GM23338 (cell line): ENCODE measurements at regions not wholly inside any gene's neighbourhood (a gene's known extent, or its start where the extent isn't known, plus 50 kb on each side); places are given as distances from the start of the nearest gene placed in this dataset.

Experiments used
- ATAC-seq: fragments of 200-7000 bp; cut with Tn5 transposase; 3 replicates; pipeline ENCODE4 v1.9.1; 2020
- DNase-seq: peaks from one replicate; pipeline ENCODE4 v3.0.0-alpha.2; 2015; ENCODE audit warnings: low spot score
- H2AFZ ChIP-seq: fragments of 200-600 bp; sonication (generic); 2 replicates; pipeline ENCODE4 v1.8.0; 2016; ENCODE audit warnings: antibody characterized with exemption, mild to moderate bottlenecking, moderate library complexity
- H3F3A ChIP-seq: fragments of 200-600 bp; sonication (generic); replicated peaks from 2 replicates; pipeline ENCODE4 v1.8.0; 2017; ENCODE audit warnings: antibody characterized with exemption, mixed run types, low read depth
- H3K27ac ChIP-seq: fragments of 200-600 bp; sonication (generic); 2 replicates; pipeline ENCODE4 v1.6.1; 2016; ENCODE audit warnings: low read depth
- H3K27me3 ChIP-seq: fragments of 200-600 bp; sonication (generic); 2 replicates; pipeline ENCODE4 v1.8.0; 2016; ENCODE audit warnings: mild to moderate bottlenecking, mixed run types, moderate library complexity; ENCODE audit not compliant: insufficient read depth
- H3K36me3 ChIP-seq: fragments of 200-600 bp; sonication (generic); 2 replicates; pipeline ENCODE4 v1.8.0; 2016; ENCODE audit warnings: mild to moderate bottlenecking; ENCODE audit not compliant: insufficient read depth
- H3K4me1 ChIP-seq: fragments of 200-600 bp; sonication (generic); 2 replicates; pipeline ENCODE4 v1.8.0; 2016; ENCODE audit warnings: mild to moderate bottlenecking, moderate library complexity; ENCODE audit not compliant: insufficient read depth
- H3K4me2 ChIP-seq: fragments of 200-600 bp; sonication (generic); 2 replicates; pipeline ENCODE4 v1.7.1; 2017; ENCODE audit warnings: mixed run types
- H3K4me3 ChIP-seq: fragments of 200-600 bp; sonication (generic); 2 replicates; pipeline ENCODE4 v1.6.1; 2016; ENCODE audit warnings: mixed run types
- H3K79me2 ChIP-seq: fragments of 200-600 bp; sonication (generic); replicated peaks from 2 replicates; pipeline ENCODE4 v1.8.0; 2017; ENCODE audit warnings: mild to moderate bottlenecking; ENCODE audit not compliant: insufficient read depth
- H3K9me2 ChIP-seq: fragments of 200-600 bp; sonication (generic); 2 replicates; pipeline ENCODE4 v1.8.0; 2017; ENCODE audit not compliant: insufficient read depth
- H4K20me1 ChIP-seq: fragments of 200-600 bp; sonication (generic); replicated peaks from 2 replicates; pipeline ENCODE4 v1.8.0; 2017; ENCODE audit warnings: mild to moderate bottlenecking; ENCODE audit not compliant: insufficient read depth
- H3K27ac Mint-ChIP-seq: 2 replicates; pipeline ENCODE4 v1.8.0; 2020; ENCODE audit warnings: inconsistent platforms, mild to moderate bottlenecking, moderate library complexity, mixed read lengths
- H3K27me3 Mint-ChIP-seq: 3 replicates; pipeline ENCODE4 v1.8.0; 2022; ENCODE audit warnings: low read depth, mild to moderate bottlenecking, moderate library complexity, mixed read lengths, inconsistent platforms; ENCODE audit not compliant: insufficient read depth, poor library complexity
- H3K36me3 Mint-ChIP-seq: 3 replicates; pipeline ENCODE4 v1.8.0; 2021; ENCODE audit warnings: low read depth, mild to moderate bottlenecking, inconsistent platforms, moderate library complexity, mixed read lengths
- H3K4me1 Mint-ChIP-seq: 3 replicates; pipeline ENCODE4 v1.8.0; 2020; ENCODE audit warnings: mild to moderate bottlenecking, inconsistent platforms, mixed read lengths
- H3K4me3 Mint-ChIP-seq: 3 replicates; pipeline ENCODE4 v1.8.0; 2021; ENCODE audit warnings: moderate library complexity, mild to moderate bottlenecking, inconsistent platforms, mixed read lengths
- H3K9me3 Mint-ChIP-seq: 3 replicates; pipeline ENCODE4 v1.8.0; 2020; ENCODE audit warnings: moderate library complexity, mild to moderate bottlenecking, inconsistent platforms, mixed read lengths
- CREB1 ChIP-seq: fragments of 250-450 bp; sonication (Bioruptor Pico); IDR thresholded peaks from 2 replicates; pipeline ENCODE4 v1.5.0; 2020; ENCODE audit warnings: low read depth, mild to moderate bottlenecking, moderate library complexity
- ETS1 ChIP-seq: IDR thresholded peaks from 2 replicates; pipeline ENCODE4 v1.6.1; 2016; ENCODE audit warnings: antibody characterized with exemption
- EZH2 ChIP-seq: fragments of 200-600 bp; sonication (generic); IDR thresholded peaks from one replicate; pipeline ENCODE4 v1.8.0; 2017; ENCODE audit warnings: antibody characterized with exemption, mild to moderate bottlenecking, low read depth; ENCODE audit not compliant: unreplicated experiment
- EZH2phosphoT487 ChIP-seq: fragments of 200-600 bp; sonication (generic); IDR thresholded peaks from one replicate; pipeline ENCODE4 v1.8.1; 2018; ENCODE audit warnings: antibody characterized with exemption; ENCODE audit not compliant: unreplicated experiment
- JUNB ChIP-seq: IDR thresholded peaks from one replicate; pipeline ENCODE4 v1.6.1; 2016; ENCODE audit warnings: antibody characterized with exemption; ENCODE audit not compliant: unreplicated experiment
- NANOG ChIP-seq: IDR thresholded peaks from 2 replicates; pipeline ENCODE4 v1.6.1; 2016; ENCODE audit warnings: antibody characterized with exemption, borderline replicate concordance
- POLR2AphosphoS5 ChIP-seq: IDR thresholded peaks from 2 replicates; pipeline ENCODE4 v1.6.1; 2016; ENCODE audit warnings: antibody characterized with exemption, low read depth
- REST ChIP-seq: IDR thresholded peaks from one replicate; pipeline ENCODE4 v1.6.1; 2018; ENCODE audit warnings: antibody characterized with exemption; ENCODE audit not compliant: unreplicated experiment
- STAT1 ChIP-seq: IDR thresholded peaks from one replicate; pipeline ENCODE4 v1.6.1; 2016; ENCODE audit warnings: antibody characterized with exemption; ENCODE audit not compliant: unreplicated experiment
- ZNF114 ChIP-seq: fragments of 250-450 bp; sonication (Bioruptor Pico); IDR thresholded peaks from 2 replicates; pipeline ENCODE4 v1.5.0; 2020; ENCODE audit warnings: mild to moderate bottlenecking, moderate library complexity
- ZNF331 ChIP-seq: fragments of 250-450 bp; sonication (Bioruptor Pico); IDR thresholded peaks from 2 replicates; pipeline ENCODE4 v1.5.0; 2020; ENCODE audit warnings: low read depth, mild to moderate bottlenecking, moderate library complexity
- ZNF462 ChIP-seq: fragments of 250-450 bp; sonication (Bioruptor Pico); IDR thresholded peaks from 2 replicates; pipeline ENCODE4 v1.5.0; 2020; ENCODE audit warnings: mild to moderate bottlenecking, moderate library complexity

GRCh38 chr10:129156406-129156805 is 310.6 kb upstream of the MGMT start (continued):
- TF ChIP-seq ETS1 (no peak), ZNF462 (CRISPR knock-in tag) (no peak)

GRCh38 chr10:129157185-129157584 is 309.9 kb upstream of the MGMT start:
- no peak overlapping the region for H2AFZ ChIP-seq
- peaks cover 14% of the 10 kb centered on the region for H3K4me1 Mint-ChIP-seq
- H3K9me3 Mint-ChIP-seq: peaks cover 19% of the 10 kb centered on the region
- no peak overlapping the region for H3K27ac ChIP-seq
- peaks cover 3% of the 10 kb centered on the region; the same call in 2 of the 3 replicates for H3K36me3 Mint-ChIP-seq
- H3K27me3 ChIP-seq: no peaks in the 10 kb centered on the region
- no peaks in the 10 kb centered on the region for H3F3A ChIP-seq
- H3K36me3 ChIP-seq: no peaks in the 10 kb centered on the region
- H3K9me2 ChIP-seq: peaks cover 2% of the 10 kb centered on the region; the same call in 1 of the 2 replicates
- H3K79me2 ChIP-seq: no peaks in the 10 kb centered on the region
- H4K20me1 ChIP-seq: no peaks in the 10 kb centered on the region
- no peak overlapping the region for H3K4me3 ChIP-seq
- no peak overlapping the region for H3K27ac Mint-ChIP-seq
- no peak for DNase-seq
- H3K4me2 ChIP-seq: no peak overlapping the region
- H3K4me1 ChIP-seq: peaks cover 10% of the 10 kb centered on the region
- H3K4me3 Mint-ChIP-seq: no peak overlapping the region
- ATAC-seq: no peak
- H3K27me3 Mint-ChIP-seq: peaks cover 4% of the 10 kb centered on the region
- TF ChIP-seq ETS1: no peak
- no peak for TF ChIP-seq ZNF331 (CRISPR knock-in tag)
- no peak for TF ChIP-seq CREB1 (CRISPR knock-in tag)
- no peak for TF ChIP-seq ZNF114 (CRISPR knock-in tag)
- no peak for TF ChIP-seq POLR2AphosphoS5
- TF ChIP-seq NANOG: no peak
- no peak for TF ChIP-seq STAT1
- no peak for TF ChIP-seq JUNB
- TF ChIP-seq EZH2phosphoT487: no peak
- no peak for TF ChIP-seq EZH2
- no peak for TF ChIP-seq REST
